ENCODE measurements at regions not wholly inside any gene's neighbourhood (a gene's known extent, or its start where the extent isn't known, plus 50 kb on each side); places are given as distances from the start of the nearest gene placed in this dataset.

DNA sequence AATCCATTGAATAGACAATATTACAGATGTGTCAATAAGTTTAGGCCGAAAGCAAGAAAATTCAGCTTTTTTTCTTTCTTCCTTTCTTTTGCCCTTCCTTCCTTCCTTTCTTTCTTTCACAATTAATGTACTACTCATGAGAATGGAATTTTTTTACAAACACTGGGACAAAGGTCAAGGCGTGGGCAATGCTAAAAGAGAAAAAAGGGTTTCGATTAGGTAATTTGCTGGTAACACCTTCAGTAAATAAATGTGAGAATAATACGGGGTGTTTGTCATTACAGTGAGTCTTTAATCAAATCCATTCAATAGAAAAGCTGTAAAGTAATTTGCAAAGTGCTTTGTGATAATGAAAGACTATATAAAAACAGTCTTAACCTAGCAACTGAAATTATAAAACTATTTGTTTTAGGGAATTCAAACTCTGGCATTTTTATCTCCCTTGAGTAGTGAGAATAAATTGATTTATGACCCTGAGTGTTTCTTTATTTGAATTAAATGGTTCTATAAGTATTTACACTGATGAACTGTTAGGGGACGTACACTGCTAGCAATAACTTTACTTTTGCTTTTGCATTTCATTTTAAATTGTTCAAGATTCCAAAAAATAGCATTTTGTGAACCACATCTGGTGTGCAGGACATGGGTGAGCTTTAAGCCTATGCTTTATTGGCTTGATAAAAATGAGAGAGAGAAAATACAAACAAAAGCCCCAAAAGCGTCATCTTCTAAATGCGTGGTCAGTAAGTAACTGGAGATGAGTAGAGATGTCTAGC, 104.2 kb upstream of the THRB start:
- Histone ChIP-seq H3K4me3 (no peak overlapping the region), H3K27ac (0 out of 6 replicates have a peak overlapping the region, but pooled peaks have one; percentile 12 to 21), H3K4me1 (peaks cover 27% of the 10 kb centered on the region), H3K4me2 (peak overlapping the region; percentile 56), H3K9me3 (no peaks in the 10 kb centered on the region)
- 47% methylated on average over 7 of the region's 7 CpGs for whole genome bisulfite sequencing (ENCODE audit: missing lambda C conversion rate)
- ChIA-PET POLR2A (no interaction called here), CTCF (interaction anchor here (0.7 to 0.9 kb wide), 2 partner anchors 16 to 321 kb away, joined by 3 to 4 read pairs; no protein-coding TSS in a partner anchor)
- TF ChIP-seq RNF2 (IDR thresholded peaks at IDR 0.05; ENCODE audit: borderline replicate concordance, low read depth) (no peak), ESRRA (IDR thresholded peaks at IDR 0.05; ENCODE audit: borderline replicate concordance, low read length) (no peak), CHD4 (IDR thresholded peaks at IDR 0.05; ENCODE audit: borderline replicate concordance) (no peak), RAD21 (conservative IDR thresholded peaks at IDR 0.05 in 1 of 2, IDR thresholded peaks at IDR 0.05 in 1 of 2) (no peak), FOSL2 (IDR thresholded peaks at IDR 0.05) (no peak), FOSL2 (CRISPR knock-in tag; IDR thresholded peaks at IDR 0.05) (peak; percentile 43), JUNB (IDR thresholded peaks at IDR 0.05) (peak; percentile 17; the same call in 1 of the 2 replicates), POLR2A (IDR thresholded peaks at IDR 0.05; ENCODE audit: low read length) (no peak)
- TF ChIP-seq, protein P1, sequence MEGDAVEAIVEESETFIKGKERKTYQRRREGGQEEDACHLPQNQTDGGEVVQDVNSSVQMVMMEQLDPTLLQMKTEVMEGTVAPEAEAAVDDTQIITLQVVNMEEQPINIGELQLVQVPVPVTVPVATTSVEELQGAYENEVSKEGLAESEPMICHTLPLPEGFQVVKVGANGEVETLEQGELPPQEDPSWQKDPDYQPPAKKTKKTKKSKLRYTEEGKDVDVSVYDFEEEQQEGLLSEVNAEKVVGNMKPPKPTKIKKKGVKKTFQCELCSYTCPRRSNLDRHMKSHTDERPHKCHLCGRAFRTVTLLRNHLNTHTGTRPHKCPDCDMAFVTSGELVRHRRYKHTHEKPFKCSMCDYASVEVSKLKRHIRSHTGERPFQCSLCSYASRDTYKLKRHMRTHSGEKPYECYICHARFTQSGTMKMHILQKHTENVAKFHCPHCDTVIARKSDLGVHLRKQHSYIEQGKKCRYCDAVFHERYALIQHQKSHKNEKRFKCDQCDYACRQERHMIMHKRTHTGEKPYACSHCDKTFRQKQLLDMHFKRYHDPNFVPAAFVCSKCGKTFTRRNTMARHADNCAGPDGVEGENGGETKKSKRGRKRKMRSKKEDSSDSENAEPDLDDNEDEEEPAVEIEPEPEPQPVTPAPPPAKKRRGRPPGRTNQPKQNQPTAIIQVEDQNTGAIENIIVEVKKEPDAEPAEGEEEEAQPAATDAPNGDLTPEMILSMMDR (IDR thresholded peaks at IDR 0.05) = no peak
- DNase-seq (ENCODE audit: low read depth in 1 of 2, low spot score in 1 of 2) (peak in 1 of 2 experiments; percentile 28), ATAC-seq (no peak), FAIRE-seq (peak; percentile 65)

DNA sequence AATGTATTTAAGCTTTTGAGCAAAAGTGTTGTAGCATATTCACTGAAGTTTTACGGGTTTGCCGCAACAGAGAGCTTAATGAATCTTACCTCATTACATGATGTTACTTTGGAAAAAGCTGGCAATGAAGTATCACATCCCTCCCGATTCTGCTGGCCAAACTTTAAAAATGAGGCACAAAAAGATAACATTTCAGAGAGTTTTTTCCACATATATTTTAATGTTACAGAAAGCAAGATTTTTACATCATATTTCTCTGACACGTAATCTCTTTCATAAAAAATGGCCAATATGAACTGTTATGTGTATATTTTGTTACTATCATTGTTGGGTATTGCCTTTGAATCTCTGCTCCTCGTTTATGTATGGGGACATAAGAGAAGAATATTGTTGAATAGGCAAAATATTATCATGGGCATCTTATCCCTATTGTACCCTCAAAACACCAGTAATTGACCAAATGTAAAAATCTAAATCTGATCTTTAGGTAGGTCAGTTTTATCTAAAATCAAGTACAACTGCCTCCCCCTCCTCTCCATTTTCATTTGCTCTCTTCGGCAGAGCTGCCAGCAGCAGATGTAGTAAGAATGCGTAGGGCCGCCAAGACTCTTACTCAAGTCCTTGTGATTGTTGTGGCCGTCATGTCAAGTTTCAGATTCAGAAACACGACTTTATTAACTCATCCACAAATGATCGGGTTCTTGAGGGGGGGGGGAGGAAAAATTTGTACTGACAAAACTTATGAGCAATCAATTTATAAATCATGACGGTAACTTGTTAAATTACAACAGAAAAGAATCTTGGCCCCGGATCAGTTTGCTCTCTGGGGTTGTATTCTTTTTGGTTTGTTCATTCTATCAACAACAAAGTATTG, 106.7 kb upstream of the THRB start:
- Histone ChIP-seq H3K9me3 (no peaks in the 10 kb centered on the region), H3K27ac (no peak overlapping the region), H3K4me3 (no peak overlapping the region), H3K4me2 (no peak overlapping the region), H3K4me1 (peaks cover 18% of the 10 kb centered on the region)
- TF ChIP-seq REST (IDR thresholded peaks at IDR 0.05) (no peak), CBX2 (IDR thresholded peaks at IDR 0.05; ENCODE audit: borderline replicate concordance, low read depth) (no peak), BCL3 (IDR thresholded peaks at IDR 0.05) (no peak), TP53 (CRISPR knock-in tag; IDR thresholded peaks at IDR 0.05) (no peak), USF2 (IDR thresholded peaks at IDR 0.05) (no peak), CHD2 (IDR thresholded peaks at IDR 0.05; ENCODE audit: low read length, partially characterized antibody) (no peak), CBX8 (IDR thresholded peaks at IDR 0.05) (no peak), RFX5 (IDR thresholded peaks at IDR 0.05) (no peak), POLR2AphosphoS2 (conservative IDR thresholded peaks at IDR 0.05; ENCODE audit: low read length) (no peak), HOXA7 (CRISPR knock-in tag; IDR thresholded peaks at IDR 0.05) (no peak), FOSL2 (IDR thresholded peaks at IDR 0.05) (no peak), FOSL2 (CRISPR knock-in tag; IDR thresholded peaks at IDR 0.05) (no peak), POLR2A (IDR thresholded peaks at IDR 0.05; ENCODE audit: low read length) (no peak), EP300 (IDR thresholded peaks at IDR 0.05) (no peak), NFE2L2 (conservative IDR thresholded peaks at IDR 0.05; ENCODE audit: low read length) (no peak), ELK1 (IDR thresholded peaks at IDR 0.05; ENCODE audit: low read depth, low read length) (no peak), HOXB13 (CRISPR knock-in tag; IDR thresholded peaks at IDR 0.05; ENCODE audit: low read depth) (no peak), JUNB (IDR thresholded peaks at IDR 0.05) (no peak), MAX (IDR thresholded peaks at IDR 0.05) (no peak), ZC3H11A (IDR thresholded peaks at IDR 0.05) (no peak)
- CTCF ChIA-PET = no interaction called here
- DNase-seq (ENCODE audit: low read depth in 1 of 2, low spot score in 1 of 2) = no peak
- no peak for ATAC-seq
- POLR2A ChIA-PET = no interaction called here
- FAIRE-seq = no peak
- WGBS (ENCODE audit: missing lambda C conversion rate) = 71% methylated on average over 13 of the region's 13 CpGs
